ENCODE measurements at regions not wholly inside any gene's neighbourhood (a gene's known extent, or its start where the extent isn't known, plus 50 kb on each side); places are given as distances from the start of the nearest gene placed in this dataset.

GRCh38 chr9:13508086-13508485 lies 228.6 kb upstream of the MPDZ start:
- TF ChIP-seq ZFP3 (CRISPR knock-in tag; IDR thresholded peaks at IDR 0.05) (no peak), TOX (CRISPR knock-in tag; IDR thresholded peaks at IDR 0.05; ENCODE audit: borderline replicate concordance) (no peak), ARNTL (CRISPR knock-in tag; IDR thresholded peaks at IDR 0.05; ENCODE audit: borderline replicate concordance, low read depth) (no peak), ISL1 (CRISPR knock-in tag; IDR thresholded peaks at IDR 0.05) (no peak), ESRRG (CRISPR knock-in tag; IDR thresholded peaks at IDR 0.05) (no peak), CREB5 (CRISPR knock-in tag; IDR thresholded peaks at IDR 0.05; ENCODE audit: low read depth) (no peak), ZNF70 (CRISPR knock-in tag; IDR thresholded peaks at IDR 0.05) (no peak), ZNF565 (CRISPR knock-in tag; conservative IDR thresholded peaks at IDR 0.05; ENCODE audit: low read depth) (no peak), BACH2 (CRISPR knock-in tag; IDR thresholded peaks at IDR 0.05; ENCODE audit: borderline replicate concordance) (no peak), CSDC2 (CRISPR knock-in tag; IDR thresholded peaks at IDR 0.05) (no peak), CSRNP3 (CRISPR knock-in tag; IDR thresholded peaks at IDR 0.05) (no peak), OSR1 (CRISPR knock-in tag; IDR thresholded peaks at IDR 0.05) (no peak), ZNF8 (CRISPR knock-in tag; IDR thresholded peaks at IDR 0.05) (no peak), SNAI2 (CRISPR knock-in tag; IDR thresholded peaks at IDR 0.05) (no peak), TCF4 (CRISPR knock-in tag; IDR thresholded peaks at IDR 0.05; ENCODE audit: borderline replicate concordance) (no peak), ZC3H10 (CRISPR knock-in tag; IDR thresholded peaks at IDR 0.05) (no peak), PPARA (CRISPR knock-in tag; IDR thresholded peaks at IDR 0.05; ENCODE audit: borderline replicate concordance) (no peak), RARB (CRISPR knock-in tag; IDR thresholded peaks at IDR 0.05) (no peak), ZFP30 (CRISPR knock-in tag; IDR thresholded peaks at IDR 0.05) (no peak), GLIS3 (CRISPR knock-in tag; IDR thresholded peaks at IDR 0.05) (no peak)

GRCh38 chr9:13505797-13506196 lies 226.3 kb upstream of the MPDZ start:
- TF ChIP-seq PATZ1 (CRISPR knock-in tag; IDR thresholded peaks at IDR 0.05; ENCODE audit: borderline replicate concordance) (no peak), ZNF565 (CRISPR knock-in tag; conservative IDR thresholded peaks at IDR 0.05; ENCODE audit: low read depth) (no peak), TSHZ2 (CRISPR knock-in tag; IDR thresholded peaks at IDR 0.05) (no peak), ZFP3 (CRISPR knock-in tag; IDR thresholded peaks at IDR 0.05) (no peak), ZNF70 (CRISPR knock-in tag; IDR thresholded peaks at IDR 0.05) (no peak), GLIS3 (CRISPR knock-in tag; IDR thresholded peaks at IDR 0.05) (no peak), ISL1 (CRISPR knock-in tag; IDR thresholded peaks at IDR 0.05) (no peak), PPARA (CRISPR knock-in tag; IDR thresholded peaks at IDR 0.05; ENCODE audit: borderline replicate concordance) (no peak), CSRNP3 (CRISPR knock-in tag; IDR thresholded peaks at IDR 0.05) (no peak), ZNF8 (CRISPR knock-in tag; IDR thresholded peaks at IDR 0.05) (no peak), ARNTL (CRISPR knock-in tag; IDR thresholded peaks at IDR 0.05; ENCODE audit: borderline replicate concordance, low read depth) (no peak), CSDC2 (CRISPR knock-in tag; IDR thresholded peaks at IDR 0.05) (no peak), TCF4 (CRISPR knock-in tag; IDR thresholded peaks at IDR 0.05; ENCODE audit: borderline replicate concordance) (no peak), ZC3H10 (CRISPR knock-in tag; IDR thresholded peaks at IDR 0.05) (no peak), SNAI2 (CRISPR knock-in tag; IDR thresholded peaks at IDR 0.05) (no peak)
- ATAC-seq = no peak

More at GRCh38 chr9:13508086-13508485, 228.6 kb upstream of the MPDZ start:
- ATAC-seq = no peak; the same call in 2 of the 3 replicates

Data from SK-N-SH treated with all-trans-retinoic acid at 6 μM for 48 hours (cell line).